ENCODE measurements at regions not wholly inside any gene's neighbourhood (a gene's known extent, or its start where the extent isn't known, plus 50 kb on each side); places are given as distances from the start of the nearest gene placed in this dataset.
"Not testable (repeated sequence)": the region's sequence is repeated elsewhere in the genome, so short reads cannot be mapped to it uniquely, and the experiment has no call there.

DNA sequence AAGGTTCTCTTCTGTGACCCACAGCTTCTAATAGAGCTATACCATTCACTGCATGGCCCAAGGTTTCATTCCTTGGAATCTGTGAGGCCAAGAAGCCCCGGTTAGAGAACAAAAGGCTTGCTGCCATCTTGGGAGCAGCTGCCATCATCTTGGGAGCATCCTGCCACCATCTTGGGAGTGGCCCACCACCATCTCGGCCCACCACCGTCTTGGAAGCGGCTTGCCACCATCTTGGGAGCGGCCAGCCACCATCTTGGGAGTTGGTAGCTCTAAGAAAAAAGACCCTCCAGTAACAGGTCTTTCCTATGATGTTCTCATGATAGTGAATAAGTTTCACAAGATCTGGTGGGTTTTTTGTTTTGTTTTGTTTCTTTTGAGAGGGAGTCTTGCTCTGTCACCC lies 703.9 kb upstream of the ANO3 start:
- no peak for DNase-seq

DNA sequence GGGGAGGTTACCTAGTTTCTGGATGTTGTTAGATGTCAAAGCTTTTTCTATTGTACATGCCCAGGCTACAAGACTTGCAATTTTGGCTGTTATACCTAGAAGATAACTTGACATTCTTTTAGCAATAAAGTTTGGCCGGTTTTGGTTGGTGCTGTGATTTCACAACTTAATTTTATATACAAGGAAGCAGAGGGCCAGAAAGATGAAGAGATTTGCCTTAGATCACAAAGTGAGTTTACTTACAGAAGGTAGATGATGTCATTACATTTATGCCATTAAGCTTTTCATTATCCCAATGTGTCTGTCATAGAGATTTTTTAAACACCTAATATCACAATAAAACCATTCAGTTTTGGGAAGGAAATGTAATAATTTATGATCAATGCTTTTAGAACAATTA lies 698.7 kb upstream of the ANO3 start:
- no peak for DNase-seq

DNA sequence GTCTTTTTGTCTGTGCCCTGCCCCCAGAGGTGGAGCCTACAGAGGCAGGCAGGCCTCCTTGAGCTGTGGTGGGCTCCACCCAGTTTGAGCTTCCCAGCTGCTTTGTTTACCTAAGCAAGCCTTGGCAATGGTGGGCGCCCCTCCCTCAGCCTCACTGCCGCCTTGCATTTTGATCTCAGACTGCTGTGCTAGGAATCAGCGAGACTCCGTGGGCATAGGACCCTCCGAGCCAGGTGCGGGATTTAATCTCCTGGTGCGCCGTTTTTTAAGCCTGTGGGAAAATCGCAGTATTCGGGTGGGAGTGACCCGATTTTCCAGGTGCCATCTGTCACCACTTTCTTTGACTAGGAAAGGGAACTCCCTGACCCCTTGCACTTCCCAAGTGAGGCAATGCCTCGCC lies 682.7 kb upstream of the ANO3 start:
- not testable (repeated sequence) for DNase-seq

DNA sequence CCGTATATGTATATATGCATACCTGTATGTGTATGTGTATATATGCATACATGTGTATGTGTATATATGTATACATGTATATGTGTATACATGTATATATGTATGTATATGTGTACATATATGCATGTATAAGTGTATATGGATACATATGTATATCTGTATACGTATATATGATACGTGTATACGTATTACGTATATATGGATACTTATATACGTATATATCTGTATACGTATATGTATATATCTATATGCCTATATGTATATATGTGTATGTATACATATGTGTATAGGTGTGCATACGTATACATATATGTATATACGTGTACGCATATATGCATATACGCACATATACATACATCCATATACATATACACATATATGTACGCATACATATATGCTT lies 681.6 kb upstream of the ANO3 start:
- DNase-seq: no peak

DNA sequence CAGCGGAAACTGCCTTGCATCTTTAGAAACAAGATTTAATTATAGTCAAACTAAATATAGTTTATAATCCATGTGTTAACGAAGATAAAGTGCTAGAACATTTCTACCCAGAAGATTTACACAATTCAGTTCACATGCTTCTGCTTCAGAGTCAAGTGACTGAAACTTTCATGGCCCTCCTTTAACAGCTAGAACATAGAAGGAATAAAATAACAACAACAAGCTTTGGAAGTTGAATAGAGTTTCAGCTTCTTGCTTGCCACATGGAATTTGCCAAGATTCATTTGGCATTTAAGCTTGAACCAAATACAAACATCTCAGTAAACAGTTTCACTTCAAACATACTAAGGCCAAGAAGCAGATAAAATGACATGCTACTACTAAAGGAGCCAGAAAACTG lies 676.3 kb upstream of the ANO3 start:
- no peak for DNase-seq

DNA sequence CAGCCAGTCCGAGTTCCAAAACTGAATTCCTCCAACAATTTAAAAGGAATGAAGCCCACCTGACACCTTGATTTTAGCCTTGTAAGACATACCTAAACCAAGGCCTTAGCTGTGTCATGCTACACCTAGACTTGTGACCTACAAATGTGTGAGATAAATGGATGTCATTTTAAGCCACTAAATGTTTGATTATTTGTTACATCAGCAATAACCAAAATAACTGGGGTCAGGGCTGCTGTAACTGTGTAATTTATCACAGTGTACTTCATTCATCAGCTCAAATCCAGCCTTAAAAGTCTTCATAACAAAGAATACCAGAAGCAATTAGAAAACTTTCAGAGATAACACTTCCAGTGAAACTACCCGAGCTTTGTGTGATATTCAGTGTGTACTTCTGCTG lies 673.0 kb upstream of the ANO3 start:
- no peak for DNase-seq

DNA sequence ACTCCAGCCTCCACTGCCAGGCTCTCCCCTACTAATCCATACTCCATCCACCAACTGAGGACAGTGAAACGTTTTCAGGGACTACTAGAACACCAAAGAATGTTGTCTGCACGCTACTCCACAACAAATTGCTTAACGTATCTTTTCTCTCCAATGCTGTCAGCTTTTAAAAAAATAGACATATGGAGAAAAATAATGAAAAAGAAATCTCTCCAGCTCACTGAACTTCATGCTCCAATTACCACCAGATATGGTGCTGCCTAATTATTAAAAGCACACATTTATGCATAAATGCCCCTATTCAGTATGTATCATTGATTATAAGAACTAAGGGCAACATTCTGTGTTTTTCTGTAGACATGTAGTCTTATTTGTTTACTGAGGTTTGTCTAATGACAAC lies 672.2 kb upstream of the ANO3 start:
- no peak for DNase-seq

DNA sequence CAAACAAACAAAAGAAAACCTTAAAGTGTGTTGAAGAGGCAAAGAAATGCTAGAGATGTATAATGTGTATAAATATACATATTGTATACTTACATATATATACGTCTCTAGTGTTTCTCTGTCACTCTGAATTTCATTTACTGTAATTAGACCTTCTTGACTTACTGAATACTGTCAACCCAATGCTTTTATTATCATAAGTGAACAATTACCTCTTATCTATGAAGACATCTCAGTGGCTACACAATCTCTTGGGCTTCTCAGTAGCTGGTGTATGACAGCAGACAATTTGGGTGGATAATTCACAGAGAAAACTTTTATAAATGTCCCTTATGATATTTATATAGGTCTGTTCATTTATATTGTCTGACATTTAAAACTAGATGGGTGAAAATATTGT lies 664.1 kb upstream of the ANO3 start:
- no peak for DNase-seq

DNA sequence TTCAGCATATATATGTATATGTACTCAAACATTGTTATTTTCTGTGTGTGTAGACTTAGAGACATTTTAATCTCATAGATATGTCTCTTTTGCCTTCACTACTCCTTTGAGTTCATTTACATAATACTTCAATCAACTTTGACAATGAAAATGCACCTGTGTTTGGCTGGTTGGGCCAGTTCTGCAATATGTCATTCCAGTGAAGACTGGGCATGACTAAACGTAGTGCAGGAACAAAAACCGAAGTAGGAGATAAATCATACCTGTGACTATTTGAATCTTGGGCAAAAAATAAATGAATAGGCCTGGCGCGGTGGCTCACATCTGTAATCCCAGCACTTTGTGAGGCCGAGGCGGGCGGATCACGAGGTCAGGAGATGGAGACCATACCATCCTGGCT lies 640.0 kb upstream of the ANO3 start:
- DNase-seq: no peak

DNA sequence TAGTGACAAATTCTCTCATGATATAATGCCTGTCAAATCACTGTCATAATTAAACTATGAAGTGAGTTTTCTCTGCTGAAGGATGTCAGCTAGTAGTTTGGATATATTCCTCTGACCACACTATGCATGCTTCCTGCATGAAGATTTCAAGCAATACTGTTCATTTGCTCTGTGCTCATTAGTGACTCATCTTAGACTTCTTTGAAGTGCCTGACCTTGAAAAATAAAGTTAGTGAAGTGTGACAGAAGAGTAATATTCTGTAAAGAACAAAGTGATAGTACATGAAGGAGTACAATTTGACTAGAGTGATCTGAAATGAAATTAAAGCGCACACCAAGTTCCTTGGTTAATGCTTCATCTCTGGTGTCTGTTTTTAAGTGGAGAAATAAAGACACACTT lies 629.5 kb upstream of the ANO3 start:
- DNase-seq: no peak

DNA sequence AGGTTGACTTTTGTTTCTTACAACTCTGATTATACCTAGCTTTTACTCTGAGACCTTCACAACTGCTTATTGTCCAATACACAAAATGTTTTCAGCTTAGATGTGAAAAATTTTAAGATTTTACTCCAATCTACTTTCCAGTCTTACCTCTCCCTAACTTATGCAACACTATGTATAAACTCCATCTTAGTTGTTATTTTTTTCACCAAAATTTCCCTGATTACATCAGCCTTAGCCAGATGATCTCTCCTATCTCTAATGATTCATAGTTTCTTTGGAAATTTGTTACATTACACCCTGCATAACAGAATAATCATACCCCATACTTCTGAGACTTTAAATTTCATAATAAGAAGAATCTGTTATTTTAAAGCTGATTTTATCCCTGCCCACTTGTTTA lies 621.0 kb upstream of the ANO3 start:
- no peak for DNase-seq

DNA sequence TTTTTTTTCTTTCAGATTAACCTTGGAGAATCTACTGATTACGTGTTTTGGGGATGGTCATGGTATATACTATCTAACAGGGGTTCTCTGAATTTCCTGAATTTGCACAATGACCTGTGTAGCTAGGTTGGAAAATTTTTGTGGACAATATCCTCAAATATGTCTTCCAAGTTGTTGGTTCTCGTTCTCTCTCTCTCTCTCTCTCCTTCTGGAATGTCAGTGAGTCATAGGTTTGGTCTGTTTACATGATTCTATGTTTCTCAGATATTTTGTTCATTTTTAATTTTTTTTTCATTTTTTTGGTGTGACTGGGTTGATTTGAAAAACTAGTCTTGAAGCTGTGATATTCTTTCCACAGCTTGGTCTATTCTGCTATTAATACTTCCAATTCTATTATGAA lies 604.0 kb upstream of the ANO3 start:
- DNase-seq: no peak

DNA sequence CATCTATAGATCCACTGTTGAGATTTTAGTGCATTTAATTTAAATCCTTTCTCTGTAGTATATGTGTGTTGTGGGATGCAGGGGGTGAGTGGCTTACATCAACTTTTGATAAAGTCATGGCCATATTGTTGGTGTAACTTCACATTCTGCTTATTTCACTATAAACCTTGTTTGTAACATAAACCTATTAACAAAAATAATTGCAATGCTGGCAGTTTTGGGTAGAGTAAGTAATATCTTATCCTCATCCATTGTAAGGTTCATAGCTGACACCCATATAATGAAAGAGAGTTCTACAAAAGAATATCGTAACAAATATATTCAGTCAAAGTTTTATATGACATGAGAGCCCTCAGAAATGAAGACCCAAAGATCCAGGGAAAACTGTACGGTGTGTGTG lies 601.7 kb upstream of the ANO3 start:
- DNase-seq: no peak

DNA sequence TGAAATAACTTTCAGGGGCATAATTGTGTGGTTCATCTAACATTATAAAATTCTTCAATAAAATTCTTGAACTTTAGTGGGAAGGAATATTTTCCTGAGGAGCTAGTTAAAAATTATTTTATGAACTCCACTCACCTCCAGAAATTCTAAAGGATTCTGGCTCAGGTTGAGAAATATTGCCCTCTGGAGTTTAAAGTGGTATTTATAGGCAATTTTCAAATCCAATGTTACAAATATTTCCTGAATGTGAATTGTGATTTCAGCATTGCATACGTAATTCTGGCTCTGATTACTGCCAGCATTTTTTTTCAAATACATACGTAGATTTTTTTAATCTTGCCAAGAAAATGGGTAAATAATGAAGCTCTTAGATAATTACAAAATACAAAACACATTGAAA lies 598.2 kb upstream of the ANO3 start:
- no peak for DNase-seq

DNA sequence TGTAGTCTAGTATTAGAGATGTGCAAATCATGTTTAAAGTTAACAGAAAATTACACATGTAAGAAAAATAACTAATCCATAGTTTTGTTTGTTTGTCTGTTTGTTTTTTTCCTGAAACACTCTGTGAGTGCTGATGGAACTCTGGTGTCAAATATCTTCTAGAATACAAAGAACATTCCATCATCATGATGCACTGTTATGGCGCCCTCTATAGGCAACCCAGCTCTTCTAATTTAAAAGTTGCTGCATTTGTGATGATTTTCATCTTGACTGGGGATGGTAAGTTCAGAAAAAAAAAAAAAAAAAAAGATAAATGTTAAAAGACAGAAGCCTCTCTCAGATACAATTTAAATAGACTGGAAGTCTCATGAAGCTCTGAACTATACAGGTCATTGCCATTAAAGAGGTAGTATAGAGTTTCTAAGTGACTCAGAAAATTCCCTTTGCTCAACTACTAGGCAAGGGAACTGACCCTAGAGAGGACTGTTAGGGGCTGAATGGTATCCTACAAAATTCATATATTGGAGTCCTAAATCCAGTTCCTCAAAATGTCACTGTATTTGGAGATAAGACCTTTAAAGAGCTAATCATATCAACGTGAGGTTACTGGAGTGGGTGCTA lies 597.2 kb upstream of the ANO3 start:
- DNase-seq: no peak

DNA sequence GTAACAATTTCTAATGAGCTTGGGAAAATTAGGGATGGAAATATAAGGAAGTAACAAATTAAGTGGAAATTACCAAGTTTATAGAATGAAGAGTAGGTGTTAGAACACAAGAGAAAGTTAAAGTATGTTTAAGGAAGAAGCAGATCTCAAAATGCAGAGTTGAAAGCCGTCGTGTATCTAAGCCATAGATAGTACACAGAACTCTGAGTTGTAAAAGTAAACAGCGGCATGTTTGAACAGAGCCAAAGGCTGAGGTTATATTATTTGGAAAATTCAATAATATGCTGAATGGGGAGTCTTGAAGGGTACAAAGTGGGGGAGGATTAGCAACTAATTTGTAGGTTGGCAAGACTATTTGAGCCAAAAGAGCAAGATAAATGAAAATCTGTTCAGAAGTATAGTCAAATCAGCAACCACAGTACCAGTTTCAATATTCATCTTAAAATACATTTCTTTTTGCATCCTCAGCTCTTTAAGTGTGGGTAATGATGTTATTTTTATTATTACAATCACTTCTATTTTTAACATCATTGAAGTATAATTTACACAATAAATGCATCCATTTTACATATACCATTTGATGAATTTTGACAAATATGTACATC lies 594.8 kb upstream of the ANO3 start:
- DNase-seq: no peak

DNA sequence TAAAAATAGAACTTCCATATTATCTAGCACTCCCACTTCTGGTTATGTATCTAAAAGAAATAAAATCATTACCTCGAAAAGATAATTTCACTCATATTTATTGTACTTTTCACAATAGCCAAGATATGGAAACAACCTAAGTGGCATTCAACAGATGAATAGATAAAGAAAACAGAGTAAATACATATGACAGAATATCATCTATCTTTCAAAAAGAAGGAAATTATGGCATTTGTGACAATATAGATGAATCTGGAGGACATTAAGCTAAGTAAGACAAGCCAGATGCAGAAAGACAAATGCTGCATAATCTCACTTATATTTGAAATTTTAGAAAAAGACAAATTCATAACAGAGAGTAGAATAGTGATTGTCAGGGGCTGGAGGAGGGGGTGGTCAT lies 590.0 kb upstream of the ANO3 start:
- DNase-seq: no peak

DNA sequence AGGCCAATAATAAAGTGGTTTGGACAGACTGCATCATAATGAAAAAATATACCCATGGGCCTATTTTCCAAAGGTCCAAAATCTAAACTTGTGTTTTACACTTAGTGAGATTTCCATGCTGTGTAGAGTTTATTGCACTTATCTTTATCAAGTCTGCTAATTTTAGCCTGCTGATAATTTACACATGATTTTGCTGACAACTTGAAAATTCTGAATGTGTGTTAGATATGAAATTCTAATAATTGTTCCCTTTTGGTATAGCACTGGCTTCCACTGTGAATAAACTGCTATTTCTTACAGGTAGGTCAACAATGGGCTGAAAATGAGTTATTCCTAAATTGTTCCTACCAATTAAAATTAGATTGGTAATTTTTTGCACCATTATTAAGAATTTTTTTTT lies 589.1 kb upstream of the ANO3 start:
- DNase-seq: no peak

DNA sequence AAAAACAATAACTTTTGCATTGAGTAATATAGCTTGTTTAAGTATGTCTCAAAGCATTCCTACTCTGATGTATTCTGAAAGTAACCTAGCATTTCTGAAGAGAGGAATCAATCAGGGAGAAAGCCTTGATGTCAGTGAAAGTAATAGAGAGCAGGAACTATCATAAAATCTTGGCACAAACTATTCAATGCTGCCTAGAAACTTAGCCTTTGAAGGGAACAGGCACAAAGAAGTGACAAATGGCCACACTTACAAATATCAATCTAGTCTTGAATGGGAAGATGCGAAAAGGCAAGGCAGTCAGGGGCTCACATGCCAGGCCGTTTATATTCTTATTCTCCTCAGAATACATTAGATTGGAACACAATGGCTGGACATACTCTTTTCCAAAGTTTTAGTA lies 576.5 kb upstream of the ANO3 start:
- no peak for DNase-seq

DNA sequence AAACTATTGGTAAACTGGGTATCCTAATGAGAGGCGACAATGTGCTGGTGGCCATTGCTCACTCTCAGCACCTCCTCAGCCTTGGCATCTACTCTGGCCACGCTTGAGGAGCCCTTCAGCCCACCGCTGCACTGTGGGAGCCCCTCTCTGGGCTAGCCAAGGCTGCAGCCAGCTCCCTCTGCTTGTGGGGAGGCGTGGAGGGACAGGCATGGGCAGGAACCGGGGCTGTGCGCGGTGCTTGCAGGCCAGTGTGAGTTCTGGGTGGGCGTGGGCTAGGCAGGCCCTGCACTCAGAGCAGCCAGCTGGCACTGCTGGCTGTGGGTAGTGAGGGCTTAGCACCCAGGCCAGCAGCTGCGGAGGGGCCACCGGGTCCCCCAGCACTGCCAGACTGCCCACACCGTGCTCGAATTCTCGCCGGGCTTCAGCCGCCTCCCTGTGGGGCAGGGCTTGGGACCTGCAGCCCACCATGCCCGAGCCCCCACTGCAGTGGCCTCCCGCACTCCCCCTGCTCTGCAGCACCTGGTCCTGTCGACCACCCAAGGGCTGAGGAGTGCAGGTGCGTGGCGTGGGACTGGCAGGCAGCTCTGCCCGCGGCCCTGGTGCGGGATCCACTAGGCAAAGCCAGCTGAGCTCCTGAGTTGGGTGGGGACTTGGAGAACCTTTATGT lies 575.9 kb upstream of the ANO3 start:
- no peak for DNase-seq

DNA sequence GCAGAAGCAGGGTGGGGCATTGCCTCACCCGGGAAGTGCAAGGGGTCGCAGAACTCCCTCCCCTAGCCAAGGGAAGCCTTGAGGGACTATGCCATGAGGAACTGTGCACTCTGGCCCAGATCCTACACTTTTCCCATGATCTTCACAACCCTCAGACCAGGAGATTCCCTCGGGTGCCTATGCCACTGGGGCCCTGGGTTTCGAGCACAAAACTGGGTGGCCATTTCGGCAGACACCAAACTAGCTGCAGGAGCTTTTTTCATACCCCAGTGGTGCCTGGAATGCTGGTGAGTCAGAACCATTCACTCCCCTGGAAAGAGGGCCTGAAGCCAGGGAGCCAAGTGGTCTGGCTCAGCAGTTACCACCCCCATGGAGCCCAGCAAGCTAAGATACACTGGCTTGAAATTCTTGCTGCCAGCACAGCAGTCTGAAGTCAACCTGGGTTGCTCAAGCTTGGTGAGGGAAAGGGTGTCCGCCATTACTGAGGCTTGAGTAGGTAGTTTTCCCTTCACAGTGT lies 573.7 kb upstream of the ANO3 start:
- no peak for DNase-seq

DNA sequence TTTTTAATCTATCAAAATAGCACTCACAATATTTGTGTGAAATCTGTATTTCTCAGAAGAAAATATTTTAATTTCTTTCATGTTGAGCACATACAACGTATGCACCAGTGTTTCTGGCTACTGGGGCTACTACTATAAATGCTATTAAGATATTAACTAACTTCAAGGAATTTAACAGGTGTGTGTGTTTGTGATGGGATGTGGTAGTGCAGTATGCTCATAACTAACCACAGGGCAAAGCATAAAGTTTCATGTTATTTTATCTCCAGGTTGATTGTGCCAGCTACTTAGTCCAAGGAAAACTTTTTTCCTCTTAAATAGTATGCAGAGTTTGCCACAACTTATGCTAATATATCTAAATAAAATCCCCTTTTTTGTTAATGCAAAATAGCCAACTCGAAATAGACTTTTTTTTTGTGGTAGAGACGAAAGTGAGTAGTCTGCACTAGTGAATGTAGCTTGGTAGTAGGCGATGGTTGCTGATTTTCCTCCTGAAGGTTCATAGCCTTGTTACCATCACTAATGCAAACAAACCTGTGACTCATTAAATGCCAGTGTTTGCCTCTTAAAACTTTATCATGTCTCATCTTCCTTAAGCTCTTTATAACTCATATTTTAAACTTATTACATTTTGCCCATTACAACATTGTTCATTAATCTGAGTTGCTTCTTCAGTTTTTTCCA lies 565.5 kb upstream of the ANO3 start:
- DNase-seq: no peak

DNA sequence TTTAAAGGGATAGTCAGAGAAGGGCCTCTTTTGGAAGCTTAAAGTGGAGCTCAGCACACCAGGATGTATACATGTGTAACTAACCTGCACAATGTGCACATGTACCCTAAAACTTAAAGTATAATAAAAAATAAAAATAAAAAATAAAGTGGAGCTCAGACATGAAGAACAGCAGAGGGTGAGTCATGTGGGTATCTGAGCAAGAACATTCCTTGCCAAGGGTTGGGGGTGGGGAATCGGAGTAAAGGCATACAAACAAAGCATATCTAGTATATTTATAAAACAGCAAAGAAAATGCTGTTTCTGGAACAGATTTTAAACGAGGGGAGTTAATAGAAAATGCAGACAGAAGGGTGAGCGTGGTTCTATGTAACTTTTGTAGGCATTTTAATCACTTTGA lies 562.6 kb upstream of the ANO3 start:
- DNase-seq: no peak

DNA sequence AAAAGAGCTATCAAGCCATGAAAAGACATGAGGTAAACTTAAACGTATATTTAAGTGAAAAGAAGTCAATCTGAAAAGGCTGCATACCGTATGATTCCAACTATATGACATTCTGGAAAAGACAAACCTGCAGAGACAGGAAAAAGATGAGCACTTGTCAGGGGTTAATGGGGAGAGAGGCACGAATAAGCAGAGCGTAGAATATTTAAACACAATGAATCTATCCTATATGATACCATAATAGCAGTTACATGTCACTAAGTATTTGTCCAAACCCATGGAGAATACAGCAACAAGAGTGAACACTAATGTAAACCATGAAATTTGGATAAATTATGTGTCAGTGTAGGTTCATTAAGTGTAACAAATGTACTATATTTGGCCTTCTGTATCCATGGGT lies 560.3 kb upstream of the ANO3 start:
- no peak for DNase-seq
